Hepatocyte (in vitro differentiated cells): ENCODE measurements at regions not wholly inside any gene's neighbourhood (a gene's known extent, or its start where the extent isn't known, plus 50 kb on each side); places are given as distances from the start of the nearest gene placed in this dataset.

Experiments used
- DNase-seq: peaks from one replicate; pipeline ENCODE4 v3.0.0-alpha.2; 2016; ENCODE audit warnings: low spot score
- H2AFZ ChIP-seq: fragments of 200-600 bp; sonication (generic); 2 replicates; pipeline ENCODE4 v1.6.0; 2016; ENCODE audit warnings: antibody characterized with exemption, mild to moderate bottlenecking
- H3K27ac ChIP-seq: fragments of 200-600 bp; sonication (generic); 2 replicates; pipeline ENCODE4 v1.5.1; 2016; ENCODE audit warnings: mild to moderate bottlenecking
- H3K27me3 ChIP-seq: fragments of 200-600 bp; sonication (generic); 2 replicates; pipeline ENCODE4 v1.6.1; 2016
- H3K36me3 ChIP-seq: fragments of 200-600 bp; sonication (generic); replicated peaks from 2 replicates; pipeline ENCODE4 v1.5.1; 2016; ENCODE audit warnings: low read depth; ENCODE audit not compliant: insufficient read depth
- H3K4me1 ChIP-seq: fragments of 200-600 bp; sonication (generic); 2 replicates; pipeline ENCODE4 v1.5.1; 2016; ENCODE audit warnings: mild to moderate bottlenecking, moderate library complexity; ENCODE audit not compliant: insufficient read depth
- H3K4me2 ChIP-seq: fragments of 200-600 bp; sonication (generic); 2 replicates; pipeline ENCODE4 v1.6.0; 2016
- H3K4me3 ChIP-seq: fragments of 200-600 bp; sonication (generic); 2 replicates; pipeline ENCODE4 v1.5.1; 2016; ENCODE audit warnings: mild to moderate bottlenecking
- H3K79me2 ChIP-seq: fragments of 200-600 bp; sonication (generic); 2 replicates; pipeline ENCODE4 v1.6.0; 2017; ENCODE audit warnings: mild to moderate bottlenecking
- H3K9me2 ChIP-seq: fragments of 200-600 bp; sonication (generic); replicated peaks from 2 replicates; pipeline ENCODE4 v1.6.0; 2017; ENCODE audit warnings: mild to moderate bottlenecking; ENCODE audit not compliant: insufficient read depth
- H3K9me3 ChIP-seq: fragments of 200-600 bp; sonication (generic); 2 replicates; pipeline ENCODE4 v1.5.1; 2016; ENCODE audit warnings: low read depth, mild to moderate bottlenecking
- H4K20me1 ChIP-seq: fragments of 200-600 bp; sonication (generic); 2 replicates; pipeline ENCODE4 v1.6.0; 2016; ENCODE audit warnings: mild to moderate bottlenecking; ENCODE audit not compliant: insufficient read depth, poor library complexity, severe bottlenecking
- EZH2 ChIP-seq: fragments of 200-600 bp; sonication (generic); IDR thresholded peaks from 2 replicates; pipeline ENCODE4 v1.6.1; 2016; ENCODE audit warnings: antibody characterized with exemption, mild to moderate bottlenecking, borderline replicate concordance
- EZH2phosphoT487 ChIP-seq: fragments of 200-600 bp; sonication (generic); IDR thresholded peaks from one replicate; pipeline ENCODE4 v1.6.1; 2018; ENCODE audit warnings: antibody characterized with exemption, mild to moderate bottlenecking, low read depth, moderate library complexity; ENCODE audit not compliant: unreplicated experiment, severe bottlenecking
- WGBS: methylation state at CpG from one replicate; pipeline ENCODE4 v1.1.6; 2016; ENCODE audit warnings: low lambda C conversion rate; ENCODE audit errors: missing lambda C conversion rate; 5-methylcytosine and 5-hydroxymethylcytosine counted together
- TF ChIP-seq, protein P1 (sequence below): fragments of 200-600 bp; sonication (generic); IDR thresholded peaks from 2 replicates; pipeline ENCODE4 v1.5.1; 2016; ENCODE audit warnings: antibody characterized with exemption, mild to moderate bottlenecking; ENCODE audit not compliant: poor library complexity

DNA sequence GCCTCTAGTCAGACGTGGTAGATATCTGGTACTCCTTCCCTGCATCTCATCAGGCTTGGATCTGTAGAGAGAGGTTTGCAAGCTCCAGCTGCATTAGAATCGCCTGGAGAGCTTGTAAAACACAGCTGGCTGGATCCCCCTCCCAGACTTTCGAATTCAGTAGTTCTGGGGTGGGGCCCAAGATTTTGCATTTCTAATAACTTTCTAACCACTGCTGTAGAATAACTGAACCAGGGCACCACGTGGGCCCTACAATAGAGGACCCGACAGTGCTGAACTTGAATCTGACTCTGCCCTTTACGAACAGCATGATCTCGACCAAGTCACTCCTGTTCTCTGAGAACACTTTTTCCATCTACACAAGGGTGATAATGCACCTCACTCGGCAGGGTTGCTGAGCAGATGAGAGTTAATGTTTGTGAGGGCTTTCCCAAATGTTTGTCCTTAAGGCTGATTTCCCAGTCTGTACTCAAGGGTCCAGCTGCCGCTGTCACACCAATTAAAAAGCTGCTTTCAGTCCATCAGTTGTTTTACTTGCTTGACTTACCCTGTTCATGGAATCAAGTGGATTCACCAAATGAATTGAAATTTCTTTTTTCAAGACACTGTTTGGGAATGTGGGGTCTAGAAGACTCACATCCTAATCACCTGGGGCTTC lies 86.6 kb upstream of the SLC24A4 start:
- no peaks in the 10 kb centered on the region for H3K9me2 ChIP-seq
- TF ChIP-seq, protein P1, sequence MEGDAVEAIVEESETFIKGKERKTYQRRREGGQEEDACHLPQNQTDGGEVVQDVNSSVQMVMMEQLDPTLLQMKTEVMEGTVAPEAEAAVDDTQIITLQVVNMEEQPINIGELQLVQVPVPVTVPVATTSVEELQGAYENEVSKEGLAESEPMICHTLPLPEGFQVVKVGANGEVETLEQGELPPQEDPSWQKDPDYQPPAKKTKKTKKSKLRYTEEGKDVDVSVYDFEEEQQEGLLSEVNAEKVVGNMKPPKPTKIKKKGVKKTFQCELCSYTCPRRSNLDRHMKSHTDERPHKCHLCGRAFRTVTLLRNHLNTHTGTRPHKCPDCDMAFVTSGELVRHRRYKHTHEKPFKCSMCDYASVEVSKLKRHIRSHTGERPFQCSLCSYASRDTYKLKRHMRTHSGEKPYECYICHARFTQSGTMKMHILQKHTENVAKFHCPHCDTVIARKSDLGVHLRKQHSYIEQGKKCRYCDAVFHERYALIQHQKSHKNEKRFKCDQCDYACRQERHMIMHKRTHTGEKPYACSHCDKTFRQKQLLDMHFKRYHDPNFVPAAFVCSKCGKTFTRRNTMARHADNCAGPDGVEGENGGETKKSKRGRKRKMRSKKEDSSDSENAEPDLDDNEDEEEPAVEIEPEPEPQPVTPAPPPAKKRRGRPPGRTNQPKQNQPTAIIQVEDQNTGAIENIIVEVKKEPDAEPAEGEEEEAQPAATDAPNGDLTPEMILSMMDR = no peak
- TF ChIP-seq EZH2 (no peak), EZH2phosphoT487 (no peak)
- no peaks in the 10 kb centered on the region for H3K9me3 ChIP-seq
- no peaks in the 10 kb centered on the region for H3K79me2 ChIP-seq
- H3K27ac ChIP-seq = no peak overlapping the region
- no peaks in the 10 kb centered on the region for H3K4me1 ChIP-seq
- no peaks in the 10 kb centered on the region for H3K36me3 ChIP-seq
- DNase-seq = no peak
- H3K4me2 ChIP-seq = no peak overlapping the region
- H3K4me3 ChIP-seq = no peak overlapping the region
- no peak overlapping the region for H2AFZ ChIP-seq
- no peaks in the 10 kb centered on the region for H4K20me1 ChIP-seq
- 77% methylated on average over 9 of the region's 9 CpGs for WGBS
- no peaks in the 10 kb centered on the region for H3K27me3 ChIP-seq

DNA sequence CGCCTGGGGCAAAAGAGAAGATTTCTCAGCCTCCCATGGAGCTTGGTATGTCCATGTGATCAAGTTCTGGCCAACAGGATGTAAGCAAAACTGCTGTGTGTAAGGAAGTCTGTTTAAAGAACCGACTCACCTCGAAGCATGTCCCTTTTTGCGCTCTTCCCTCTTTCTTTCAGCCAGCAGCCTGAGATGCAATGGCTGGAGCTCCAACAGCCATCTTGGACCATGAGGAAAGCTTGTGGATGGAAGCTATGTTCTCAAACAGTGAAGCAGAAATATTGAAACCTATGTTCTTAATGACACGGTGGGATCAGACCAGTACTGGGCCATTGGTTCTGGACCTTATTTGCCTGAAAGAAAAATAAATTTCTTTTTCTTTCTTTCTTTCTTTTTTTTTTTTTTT lies 82.3 kb upstream of the SLC24A4 start:
- no peak for TF ChIP-seq EZH2phosphoT487
- no peak for TF ChIP-seq EZH2
- TF ChIP-seq, protein P1 = no peak
- 84% methylated on average over 5 of the region's 5 CpGs for WGBS

DNA sequence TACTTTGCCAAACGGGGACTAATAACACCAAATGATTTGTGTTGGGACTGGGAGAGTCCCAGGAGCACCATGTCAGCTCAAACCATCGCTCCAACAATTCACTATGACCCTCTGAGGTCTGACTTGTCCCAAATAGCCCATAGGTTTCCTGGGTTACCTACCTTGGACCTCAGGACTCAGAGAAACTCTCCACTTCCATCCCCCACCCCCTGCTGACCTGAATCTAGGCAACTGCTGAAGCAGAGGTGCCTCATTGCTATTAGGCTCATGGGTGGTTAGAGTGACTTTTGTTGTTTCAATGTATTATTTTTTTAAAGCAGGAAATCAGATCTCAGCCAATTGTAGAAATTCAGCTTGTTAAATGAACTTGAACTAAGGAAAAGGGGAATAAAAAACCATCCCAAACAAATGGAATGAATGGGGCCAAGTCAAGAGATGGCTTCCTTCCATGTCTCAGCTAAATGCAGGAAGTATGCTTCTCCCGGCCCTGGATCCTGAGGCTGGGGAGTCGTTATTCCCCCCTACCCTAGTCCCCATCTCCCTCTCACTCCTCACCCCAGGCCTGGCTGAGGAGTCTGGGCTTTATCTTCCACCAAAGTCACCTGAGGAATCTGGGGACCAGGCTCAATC lies 80.9 kb upstream of the SLC24A4 start:
- Histone ChIP-seq H3K27ac (no peak overlapping the region), H3K4me2 (no peak overlapping the region), H3K36me3 (no peaks in the 10 kb centered on the region), H2AFZ (no peak overlapping the region), H3K4me3 (no peak overlapping the region), H3K4me1 (no peaks in the 10 kb centered on the region), H3K9me2 (no peaks in the 10 kb centered on the region), H3K79me2 (no peaks in the 10 kb centered on the region), H3K9me3 (no peaks in the 10 kb centered on the region), H3K27me3 (no peaks in the 10 kb centered on the region), H4K20me1 (no peaks in the 10 kb centered on the region)
- TF ChIP-seq EZH2 = no peak
- TF ChIP-seq, protein P1 = no peak
- TF ChIP-seq EZH2phosphoT487 = no peak
- no peak for DNase-seq
- WGBS = 70% methylated on average over 4 of the region's 4 CpGs

More for the DNA sequence above, 82.3 kb upstream of the SLC24A4 start:
- Histone ChIP-seq H3K4me3 (no peak overlapping the region), H2AFZ (no peak overlapping the region), H3K4me2 (no peak overlapping the region), H3K9me3 (no peaks in the 10 kb centered on the region), H3K4me1 (no peaks in the 10 kb centered on the region), H3K79me2 (no peaks in the 10 kb centered on the region), H3K27me3 (no peaks in the 10 kb centered on the region), H3K36me3 (no peaks in the 10 kb centered on the region), H3K27ac (no peak overlapping the region), H4K20me1 (no peaks in the 10 kb centered on the region), H3K9me2 (no peaks in the 10 kb centered on the region)
- no peak for DNase-seq
